Mesenchymal stem cell (in vitro differentiated cells and primary cell): ENCODE measurements at regions not wholly inside any gene's neighbourhood (a gene's known extent, or its start where the extent isn't known, plus 50 kb on each side); places are given as distances from the start of the nearest gene placed in this dataset.

ENCODE experiments used
- DNase-seq: peaks from one replicate; pipeline ENCODE4 v3.0.0-alpha.2; 2013
- H2AFZ ChIP-seq: one replicate; pipeline ENCODE4 v1.6.1; 2013; ENCODE audit warnings: low read depth, mild to moderate bottlenecking, control low read depth, inconsistent platforms, low read length, moderate library complexity
- H2AK5ac ChIP-seq: 2 replicates; pipeline ENCODE4 v1.6.1; 2013; ENCODE audit warnings: low read length, moderate library complexity, mild to moderate bottlenecking, inconsistent platforms; ENCODE audit not compliant: severe bottlenecking
- H2BK120ac ChIP-seq: one replicate; pipeline ENCODE4 v1.6.1; 2013; ENCODE audit warnings: low read depth, mild to moderate bottlenecking, inconsistent platforms, low read length, moderate library complexity
- H2BK12ac ChIP-seq, 2 experiments: one replicate each; pipeline ENCODE4 v1.6.1; 2013; ENCODE audit warnings: inconsistent platforms in 2 of 2, low read length in 2 of 2, mild to moderate bottlenecking in 2 of 2, moderate library complexity in 2 of 2, control low read depth in 1 of 2
- H2BK15ac ChIP-seq: one replicate; pipeline ENCODE4 v1.6.1; 2013; ENCODE audit warnings: mild to moderate bottlenecking, low read depth, inconsistent platforms; ENCODE audit not compliant: poor library complexity, severe bottlenecking
- H2BK5ac ChIP-seq: 2 replicates; pipeline ENCODE4 v1.6.1; 2013; ENCODE audit warnings: low read depth, mild to moderate bottlenecking, low read length, control low read depth, inconsistent platforms; ENCODE audit not compliant: poor library complexity, severe bottlenecking
- H3K14ac ChIP-seq, 2 experiments: one replicate each; pipeline ENCODE4 v1.6.1; 2013; ENCODE audit warnings: inconsistent platforms in 2 of 2, low read length in 2 of 2, control low read depth in 1 of 2, mild to moderate bottlenecking in 1 of 2, moderate library complexity in 1 of 2
- H3K18ac ChIP-seq, 2 experiments: one replicate each; pipeline ENCODE4 v1.6.1; 2013; ENCODE audit warnings: inconsistent platforms in 2 of 2, low read length in 2 of 2, control low read depth in 1 of 2, low read depth in 1 of 2, mild to moderate bottlenecking in 1 of 2
- H3K23ac ChIP-seq, 2 experiments: one replicate each; pipeline ENCODE4 v1.6.1; 2013; ENCODE audit warnings: inconsistent platforms in 2 of 2, low read length in 2 of 2, mild to moderate bottlenecking in 2 of 2, moderate library complexity in 2 of 2, control low read depth in 1 of 2
- H3K27ac ChIP-seq: 2 replicates; pipeline ENCODE4 v1.5.1; 2013; ENCODE audit warnings: mild to moderate bottlenecking, moderate library complexity, low read length, control low read depth, inconsistent platforms; ENCODE audit not compliant: poor library complexity, severe bottlenecking
- H3K27me3 ChIP-seq, 2 experiments: 2 replicates each; pipeline versions ENCODE4 v1.6.1 to v1.7.0; 2013; ENCODE audit warnings: low read length in 2 of 2, mild to moderate bottlenecking in 2 of 2, moderate library complexity in 2 of 2, control low read depth in 1 of 2, inconsistent platforms in 1 of 2; ENCODE audit not compliant: control insufficient read depth in 1 of 2, insufficient read depth in 1 of 2
- H3K36me3 ChIP-seq, 2 experiments: 2 replicates each; pipeline versions ENCODE4 v1.6.1 to v1.7.0; 2013; ENCODE audit warnings: low read length in 2 of 2, control low read depth in 1 of 2, inconsistent platforms in 1 of 2, low read depth in 1 of 2, mild to moderate bottlenecking in 1 of 2; ENCODE audit not compliant: insufficient read depth in 2 of 2, control insufficient read depth in 1 of 2
- H3K4ac ChIP-seq, 2 experiments: one replicate each; pipeline ENCODE4 v1.6.1; 2013; ENCODE audit warnings: inconsistent platforms in 2 of 2, low read length in 2 of 2, mild to moderate bottlenecking in 2 of 2, moderate library complexity in 2 of 2, control low read depth in 1 of 2, low read depth in 1 of 2
- H3K4me1 ChIP-seq: 2 replicates; pipeline ENCODE4 v1.6.1; 2013; ENCODE audit warnings: low read depth, low read length, control low read depth; ENCODE audit not compliant: control insufficient read depth, insufficient read depth
- H3K4me2 ChIP-seq: 2 replicates; pipeline ENCODE4 v1.6.1; 2013; ENCODE audit warnings: low read length, mild to moderate bottlenecking, inconsistent platforms; ENCODE audit not compliant: poor library complexity, severe bottlenecking
- H3K4me3 ChIP-seq, 2 experiments: 2 replicates each; pipeline versions ENCODE4 v1.5.1 to v1.7.0; 2013; ENCODE audit warnings: low read length in 2 of 2, mild to moderate bottlenecking in 2 of 2, control low read depth in 1 of 2, low read depth in 1 of 2; ENCODE audit not compliant: insufficient read depth in 1 of 2
- H3K79me1 ChIP-seq: replicated peaks from 2 replicates; pipeline ENCODE4 v1.6.1; 2013; ENCODE audit warnings: mild to moderate bottlenecking, control low read depth, low read length, inconsistent platforms; ENCODE audit not compliant: poor library complexity, severe bottlenecking
- H3K9ac ChIP-seq: 2 replicates; pipeline ENCODE4 v1.7.0; 2013; ENCODE audit warnings: mild to moderate bottlenecking, low read length, moderate library complexity
- H3K9me3 ChIP-seq: 2 replicates; pipeline ENCODE4 v1.7.0; 2013; ENCODE audit warnings: mild to moderate bottlenecking, low read length; ENCODE audit not compliant: control insufficient read depth
- H4K8ac ChIP-seq: one replicate; pipeline ENCODE4 v1.6.1; 2013; ENCODE audit warnings: inconsistent platforms, mild to moderate bottlenecking, low read length, moderate library complexity
- H4K91ac ChIP-seq: one replicate; pipeline ENCODE4 v1.6.1; 2013; ENCODE audit warnings: mild to moderate bottlenecking, low read length, inconsistent platforms
- WGBS: methylation state at CpG from one replicate; pipeline ENCODE4 v1.1.7; 2013; ENCODE audit warnings: mixed read lengths; 5-methylcytosine and 5-hydroxymethylcytosine counted together

- no peak overlapping the region for H3K14ac ChIP-seq
- DNase-seq: no peak
- no peak overlapping the region for H2BK15ac ChIP-seq
- 94% methylated on average over 2 of the region's 4 CpGs for WGBS
- H2AFZ ChIP-seq: no peak overlapping the region
- no peak overlapping the region for H3K23ac ChIP-seq
- no peak overlapping the region for H3K9ac ChIP-seq
- no peak overlapping the region for H3K18ac ChIP-seq
- H2AK5ac ChIP-seq: no peak overlapping the region
- H3K4me2 ChIP-seq: no peak overlapping the region
- H3K27me3 ChIP-seq: no peaks in the 10 kb centered on the region
- H2BK120ac ChIP-seq: no peak overlapping the region
- H3K36me3 ChIP-seq: peaks cover 0 to 24% of the 10 kb centered on the region in 2 experiments
- H3K4me1 ChIP-seq: no peaks in the 10 kb centered on the region
- H4K91ac ChIP-seq: no peak overlapping the region
- H2BK5ac ChIP-seq: no peak overlapping the region
- H3K4me3 ChIP-seq: no peak overlapping the region
- H3K9me3 ChIP-seq: no peaks in the 10 kb centered on the region
- H3K4ac ChIP-seq: no peak overlapping the region
- no peak overlapping the region for H2BK12ac ChIP-seq
- no peaks in the 10 kb centered on the region for H3K79me1 ChIP-seq
- no peak overlapping the region for H3K27ac ChIP-seq
- H4K8ac ChIP-seq: no peak overlapping the region
Measured at GRCh38 chr4:20487446-20487845, 212.8 kb upstream of the PACRGL start.

DNA sequence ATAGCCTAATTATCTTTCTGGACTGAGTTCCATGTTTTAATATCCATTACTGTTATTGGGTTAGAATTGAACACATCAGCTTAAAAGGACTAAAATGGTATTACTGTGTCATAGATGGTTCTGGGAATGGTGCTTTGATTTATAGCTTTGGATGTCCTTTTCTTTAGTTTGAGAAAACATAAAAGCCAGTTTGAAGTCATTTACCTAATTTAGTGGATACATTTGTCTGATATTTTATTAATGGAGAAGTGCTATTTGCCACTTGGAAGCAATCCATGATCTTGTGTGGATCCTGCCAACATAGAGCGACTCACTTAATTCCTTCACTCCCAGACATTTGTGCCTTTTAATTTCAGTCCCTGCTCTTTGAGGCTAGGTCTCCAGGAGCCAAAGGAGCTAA lies 212.4 kb upstream of the PACRGL start:
- no peak overlapping the region for H3K4me2 ChIP-seq
- no peaks in the 10 kb centered on the region for H3K27me3 ChIP-seq
- H3K79me1 ChIP-seq: no peaks in the 10 kb centered on the region
- no peak overlapping the region for H2BK15ac ChIP-seq
- no peak overlapping the region for H2BK5ac ChIP-seq
- no peak overlapping the region for H4K8ac ChIP-seq
- DNase-seq: no peak
- no peaks in the 10 kb centered on the region for H3K9me3 ChIP-seq
- no peak overlapping the region for H3K18ac ChIP-seq
- H3K27ac ChIP-seq: no peak overlapping the region
- peaks cover 0 to 27% of the 10 kb centered on the region in 2 experiments for H3K36me3 ChIP-seq
- no peak overlapping the region for H4K91ac ChIP-seq
- no peak overlapping the region for H3K4me3 ChIP-seq
- no peak overlapping the region for H3K14ac ChIP-seq
- no peak overlapping the region for H2AK5ac ChIP-seq
- no peak overlapping the region for H2BK120ac ChIP-seq
- WGBS: 100% methylated on average over 1 of the region's 1 CpG
- H3K23ac ChIP-seq: no peak overlapping the region
- no peak overlapping the region for H2BK12ac ChIP-seq
- no peak overlapping the region for H3K4ac ChIP-seq
- no peak overlapping the region for H2AFZ ChIP-seq
- H3K4me1 ChIP-seq: no peaks in the 10 kb centered on the region
- no peak overlapping the region for H3K9ac ChIP-seq

- no peak overlapping the region for H3K14ac ChIP-seq
- H2BK5ac ChIP-seq: no peak overlapping the region
- no peaks in the 10 kb centered on the region for H3K27me3 ChIP-seq
- no peak overlapping the region for H3K4ac ChIP-seq
- H4K91ac ChIP-seq: no peak overlapping the region
- peaks cover 0 to 23% of the 10 kb centered on the region in 2 experiments for H3K36me3 ChIP-seq
- no peaks in the 10 kb centered on the region for H3K4me1 ChIP-seq
- no peak overlapping the region for H3K23ac ChIP-seq
- H2AFZ ChIP-seq: no peak overlapping the region
- DNase-seq: no peak
- H3K4me2 ChIP-seq: no peak overlapping the region
- no peak overlapping the region for H2BK12ac ChIP-seq
- no peak overlapping the region for H3K18ac ChIP-seq
- H3K79me1 ChIP-seq: no peaks in the 10 kb centered on the region
- no peak overlapping the region for H3K4me3 ChIP-seq
- H3K27ac ChIP-seq: no peak overlapping the region
- H2BK15ac ChIP-seq: no peak overlapping the region
- no peaks in the 10 kb centered on the region for H3K9me3 ChIP-seq
- no peak overlapping the region for H2BK120ac ChIP-seq
- no peak overlapping the region for H4K8ac ChIP-seq
- 79% methylated on average over 2 of the region's 3 CpGs for WGBS
- no peak overlapping the region for H3K9ac ChIP-seq
- no peak overlapping the region for H2AK5ac ChIP-seq
Measured at GRCh38 chr4:20490734-20491133, 209.5 kb upstream of the PACRGL start.

GRCh38 chr4:20493761-20494353 lies 206.4 kb upstream of the PACRGL start:
- no peaks in the 10 kb centered on the region for H3K79me1 ChIP-seq
- no peak overlapping the region for H2AK5ac ChIP-seq
- WGBS: 90% methylated on average over 1 of the region's 1 CpG
- peaks cover 0 to 30% of the 10 kb centered on the region in 2 experiments for H3K36me3 ChIP-seq
- H2BK12ac ChIP-seq: no peak overlapping the region
- no peak overlapping the region for H3K4me2 ChIP-seq
- H3K18ac ChIP-seq: no peak overlapping the region
- no peak overlapping the region for H4K91ac ChIP-seq
- no peak overlapping the region for H2BK15ac ChIP-seq
- peak; percentile 52 for DNase-seq
- no peak overlapping the region for H2BK5ac ChIP-seq
- no peaks in the 10 kb centered on the region for H3K4me1 ChIP-seq
- H2AFZ ChIP-seq: no peak overlapping the region
- H3K14ac ChIP-seq: no peak overlapping the region
- no peak overlapping the region for H3K23ac ChIP-seq
- H3K27ac ChIP-seq: no peak overlapping the region
- no peaks in the 10 kb centered on the region for H3K27me3 ChIP-seq
- no peak overlapping the region for H3K9ac ChIP-seq
- H3K9me3 ChIP-seq: no peaks in the 10 kb centered on the region
- no peak overlapping the region for H4K8ac ChIP-seq
- no peak overlapping the region for H2BK120ac ChIP-seq
- H3K4me3 ChIP-seq: no peak overlapping the region
- no peak overlapping the region for H3K4ac ChIP-seq
